ENCODE measurements at regions not wholly inside any gene's neighbourhood (a gene's known extent, or its start where the extent isn't known, plus 50 kb on each side); places are given as distances from the start of the nearest gene placed in this dataset.
"Not testable (repeated sequence)": the region's sequence is repeated elsewhere in the genome, so short reads cannot be mapped to it uniquely, and the experiment has no call there.

DNA sequence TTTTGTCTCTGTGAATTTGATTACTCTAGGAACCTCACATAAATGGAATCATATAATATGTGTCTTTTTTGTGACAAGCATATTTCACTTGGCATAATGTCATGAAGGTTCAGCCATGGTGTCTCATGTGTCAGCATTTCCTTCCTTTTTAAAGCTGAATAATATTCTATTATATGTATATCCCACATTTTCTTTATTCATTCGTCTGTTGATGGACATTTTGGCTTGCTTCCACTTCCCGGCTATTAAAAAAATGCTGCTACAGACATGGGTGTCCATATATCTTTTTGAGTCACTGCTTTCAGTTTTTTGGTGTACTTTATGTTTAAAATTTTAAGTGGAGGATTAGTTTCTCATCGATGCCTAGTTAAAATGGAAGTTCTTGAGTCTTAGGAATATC is 59.8 kb upstream of the C5orf63 start:
- DNase-seq (ENCODE audit: low spot score): no peak

- DNase-seq (ENCODE audit: low spot score): no peak
Observed at GRCh38 chr5:127136908-127137307, 63.6 kb upstream of the C5orf63 start.

- DNase-seq (ENCODE audit: low spot score): no peak
Observed at GRCh38 chr5:127143722-127144121, 70.4 kb upstream of the C5orf63 start.

- no peak for DNase-seq (ENCODE audit: low spot score)
Observed at GRCh38 chr5:127153031-127153430, 79.7 kb upstream of the C5orf63 start.

DNA sequence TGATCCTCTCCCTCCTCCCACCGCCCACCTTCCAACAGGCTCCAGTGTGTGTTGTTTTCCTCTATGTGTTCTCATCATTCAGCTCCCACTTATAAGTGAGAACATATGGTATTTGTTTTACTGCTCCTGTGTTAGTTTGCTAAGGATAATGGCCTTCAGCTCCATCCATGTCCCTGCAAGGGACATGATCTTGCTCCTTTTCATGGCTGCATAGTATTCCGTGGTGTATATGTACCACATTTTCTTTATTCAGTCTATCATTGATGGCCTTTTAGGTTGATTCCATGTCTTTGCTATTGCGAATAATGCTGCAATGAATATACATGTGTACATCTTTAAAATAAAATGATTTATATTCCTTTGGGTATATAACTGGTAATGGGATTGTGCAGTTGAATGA is 80.2 kb upstream of the C5orf63 start:
- DNase-seq (ENCODE audit: low spot score): no peak

- DNase-seq (ENCODE audit: low spot score): no peak
Observed at GRCh38 chr5:127163750-127164149, 90.4 kb upstream of the C5orf63 start.

- no peak for DNase-seq (ENCODE audit: low spot score)
Observed at GRCh38 chr5:127170918-127171600, 97.8 kb upstream of the C5orf63 start.

- DNase-seq (ENCODE audit: low spot score): no peak
Observed at GRCh38 chr5:127176769-127177168, 103.5 kb upstream of the C5orf63 start.

DNA sequence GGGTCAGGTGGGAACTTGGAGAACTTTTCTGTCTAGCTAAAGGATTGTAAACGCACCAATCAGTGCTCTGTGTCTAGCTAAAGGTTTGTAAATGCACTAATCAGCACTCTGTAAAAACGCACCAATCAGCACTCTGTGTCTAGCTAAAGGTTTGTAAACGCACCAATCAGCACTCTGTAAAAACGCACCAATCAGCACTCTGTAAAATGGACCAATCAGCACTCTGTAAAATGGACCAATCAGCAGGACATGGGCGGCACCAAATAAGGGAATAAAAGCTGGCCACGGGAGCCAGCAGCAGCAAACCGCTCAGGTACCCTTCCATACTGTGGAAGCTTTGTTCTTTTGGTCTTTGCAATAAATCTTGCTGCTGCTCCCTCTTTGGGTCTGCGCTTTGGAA is 108.0 kb upstream of the MEGF10 start:
- DNase-seq (ENCODE audit: low spot score): not testable (repeated sequence)

DNA sequence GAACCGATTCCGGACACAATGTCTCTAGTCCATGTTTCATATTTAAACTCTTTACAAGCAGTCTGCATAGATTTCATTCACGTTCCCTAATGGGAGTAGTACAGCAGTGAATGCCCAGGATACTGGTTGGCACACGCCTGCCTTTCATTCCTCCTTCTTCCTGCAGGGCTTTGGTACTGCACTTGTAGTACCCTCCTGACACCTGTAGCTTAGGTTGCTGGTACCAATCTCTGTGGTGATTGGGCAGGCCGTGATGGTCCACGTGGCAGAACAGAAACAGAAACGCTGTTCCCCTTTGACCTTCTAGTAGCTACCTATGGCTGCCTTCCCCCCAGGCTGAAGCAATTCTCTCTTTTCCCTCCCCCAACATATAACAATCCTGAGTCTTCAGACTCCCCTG is 107.3 kb upstream of the MEGF10 start:
- DNase-seq (ENCODE audit: low spot score): no peak

DNA sequence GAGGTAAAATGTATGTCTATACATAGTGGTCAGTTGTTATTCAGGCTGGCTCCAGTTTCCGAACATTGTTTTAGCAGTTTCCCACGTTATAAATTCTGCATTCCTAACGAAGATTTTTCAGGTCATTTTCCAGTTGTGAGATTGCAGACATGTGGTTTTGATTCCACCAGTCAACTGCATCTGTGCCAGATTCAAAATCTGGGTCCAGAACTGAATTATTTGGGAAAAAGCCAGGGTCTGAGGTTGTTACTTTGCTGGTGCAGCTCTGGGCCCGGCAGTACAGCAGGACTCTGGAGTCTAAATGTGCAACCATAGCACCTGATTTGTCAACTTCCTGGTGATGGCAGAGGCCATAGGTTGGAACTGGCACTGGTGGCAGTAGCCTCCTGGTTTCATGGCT is 105.7 kb upstream of the MEGF10 start:
- DNase-seq (ENCODE audit: low spot score): no peak

DNA sequence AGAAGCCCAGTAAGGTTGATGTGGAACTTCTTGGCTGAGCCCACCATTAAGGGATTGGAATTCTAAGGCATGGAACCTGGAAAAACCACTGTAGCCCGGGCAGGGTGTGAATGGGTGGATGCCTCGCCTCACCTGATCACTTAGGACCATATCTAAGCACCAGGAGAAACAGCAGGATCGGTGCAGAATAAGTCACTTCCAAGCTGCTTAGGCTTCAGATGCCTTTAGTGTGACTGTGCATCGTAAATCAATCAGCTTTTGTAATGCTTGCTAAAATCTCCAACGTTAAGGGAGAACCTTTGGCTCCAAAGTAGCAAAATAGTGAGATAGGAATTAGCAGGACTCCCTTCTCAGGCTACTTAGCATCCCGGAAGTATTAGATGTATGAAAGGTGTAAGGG is 103.9 kb upstream of the MEGF10 start:
- no peak for DNase-seq (ENCODE audit: low spot score)

GRCh38 chr5:127187706-127188105 is 102.9 kb upstream of the MEGF10 start:
- DNase-seq (ENCODE audit: low spot score): no peak

DNA sequence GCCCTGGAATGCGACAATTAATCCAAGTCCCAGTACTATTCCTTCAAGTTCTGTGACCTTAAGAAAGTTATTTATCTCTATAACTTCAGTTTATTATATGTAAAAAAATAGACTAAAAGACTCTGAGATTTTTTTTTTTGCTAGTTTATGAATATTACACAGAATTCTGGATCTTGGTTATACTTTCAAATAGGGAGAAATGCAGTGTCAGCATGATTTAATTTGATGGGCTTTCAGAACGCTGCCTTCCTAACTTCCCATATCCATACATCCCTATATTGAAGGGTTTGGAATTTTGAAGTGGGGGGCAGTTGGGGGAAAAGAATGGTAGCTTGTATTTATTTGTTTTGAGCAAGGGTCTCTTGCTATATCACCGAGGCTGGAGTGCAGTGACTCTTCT is 98.4 kb upstream of the MEGF10 start:
- no peak for DNase-seq (ENCODE audit: low spot score)

DNA sequence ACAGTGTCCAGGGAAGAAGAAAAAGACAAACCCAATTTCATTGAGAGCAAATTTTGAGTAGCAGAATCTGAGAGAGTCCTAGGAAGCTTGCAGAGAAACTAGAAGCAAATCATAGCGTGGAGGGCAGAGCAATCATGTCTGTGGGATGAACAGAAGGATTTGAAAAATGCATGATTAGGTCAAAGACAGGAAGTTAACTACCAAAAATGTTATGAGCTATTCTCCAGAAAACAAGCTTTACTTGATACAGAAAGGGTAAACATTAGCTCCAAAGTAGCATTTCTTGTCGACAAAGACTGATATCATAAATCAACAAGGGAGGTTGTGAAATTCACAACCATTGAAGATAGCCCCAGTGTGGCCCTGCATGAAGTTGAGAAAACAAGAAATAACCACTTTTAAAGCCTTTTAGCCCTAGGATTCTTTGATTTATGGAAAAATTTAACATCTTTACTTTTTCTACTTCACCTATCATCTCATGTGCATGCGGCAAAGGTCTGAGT is 97.7 kb upstream of the MEGF10 start:
- DNase-seq (ENCODE audit: low spot score): no peak

GRCh38 chr5:127196042-127196441 is 94.6 kb upstream of the MEGF10 start:
- no peak for DNase-seq (ENCODE audit: low spot score)

DNA sequence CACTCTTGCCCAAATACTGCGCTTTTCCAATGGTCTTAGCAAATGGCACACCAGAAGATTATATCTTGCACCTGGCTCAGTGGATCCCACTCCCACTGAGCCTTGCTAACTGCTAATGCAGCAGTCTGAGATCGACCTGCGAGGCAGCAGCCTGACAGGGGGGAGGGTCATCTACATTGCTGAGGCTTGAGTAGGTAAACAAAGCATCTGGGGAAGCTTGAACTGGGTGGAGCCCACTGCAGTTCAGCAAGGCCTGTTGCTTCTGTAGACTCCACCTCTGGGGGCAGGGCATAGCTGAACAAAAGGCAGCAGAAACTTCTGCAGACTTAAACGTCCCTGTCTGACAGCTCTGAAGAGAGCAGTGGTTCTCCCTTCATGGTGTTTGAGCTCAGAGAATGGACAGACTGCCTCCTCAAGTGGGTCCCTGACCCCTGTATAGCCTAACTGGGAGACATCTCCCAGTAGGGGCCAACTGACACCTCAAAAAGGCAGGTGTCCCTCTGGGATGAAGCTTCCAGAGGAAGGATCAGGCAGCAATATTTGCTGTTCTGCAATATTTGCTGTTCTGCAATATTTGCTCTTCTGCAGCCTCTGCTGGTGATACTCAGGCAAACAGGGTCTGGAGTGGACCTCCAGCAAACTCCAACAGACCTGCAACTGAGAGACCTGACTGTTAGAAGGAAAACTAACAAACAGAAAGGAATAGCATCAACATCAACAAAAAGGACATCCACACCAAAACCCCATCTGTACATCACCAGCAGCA is 93.0 kb upstream of the MEGF10 start:
- not testable (repeated sequence) for DNase-seq (ENCODE audit: low spot score)

DNA sequence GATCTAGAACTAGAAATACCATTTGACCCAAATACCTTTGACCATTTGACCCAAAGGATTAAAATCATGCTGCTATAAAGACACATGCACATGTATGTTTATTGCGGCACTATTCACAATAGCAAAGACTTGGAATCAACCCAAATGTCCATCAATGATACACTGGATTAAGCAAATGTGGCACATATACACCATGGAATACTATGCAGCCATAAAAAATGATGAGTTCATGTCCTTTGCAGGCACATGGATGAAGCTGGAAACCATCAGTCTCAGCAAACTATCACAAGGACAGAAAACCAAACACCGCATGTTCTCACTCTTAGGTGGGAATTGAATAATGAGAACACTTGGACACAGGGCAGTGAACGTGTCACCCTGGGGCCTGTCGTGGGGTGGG is 87.9 kb upstream of the MEGF10 start:
- DNase-seq (ENCODE audit: low spot score): not testable (repeated sequence)

GRCh38 chr5:127203818-127204217 is 86.8 kb upstream of the MEGF10 start:
- DNase-seq (ENCODE audit: low spot score): no peak

DNA sequence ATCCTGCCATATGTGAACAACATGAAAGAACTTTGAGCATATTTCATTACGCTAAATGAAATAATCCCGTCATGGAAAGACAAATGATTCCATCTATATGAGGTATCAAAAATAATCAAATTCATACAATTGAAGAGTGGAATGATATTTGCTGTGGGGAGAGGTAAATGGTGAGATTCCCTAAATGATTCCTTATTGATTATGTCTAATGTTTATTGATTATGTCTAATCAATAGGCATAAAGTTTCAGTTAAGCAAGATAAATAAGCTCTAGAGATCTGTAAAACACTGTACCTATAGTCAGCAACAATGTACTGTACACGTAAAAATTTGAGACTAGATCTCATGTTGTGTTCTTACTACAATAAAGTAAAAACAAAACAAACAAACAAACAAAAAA is 85.4 kb upstream of the MEGF10 start:
- no peak for DNase-seq (ENCODE audit: low spot score)

- DNase-seq (ENCODE audit: low spot score): no peak
Observed at GRCh38 chr5:127206320-127207113, 84.1 kb upstream of the MEGF10 start.

GRCh38 chr5:127210042-127210441 is 80.6 kb upstream of the MEGF10 start:
- no peak for DNase-seq (ENCODE audit: low spot score)

DNA sequence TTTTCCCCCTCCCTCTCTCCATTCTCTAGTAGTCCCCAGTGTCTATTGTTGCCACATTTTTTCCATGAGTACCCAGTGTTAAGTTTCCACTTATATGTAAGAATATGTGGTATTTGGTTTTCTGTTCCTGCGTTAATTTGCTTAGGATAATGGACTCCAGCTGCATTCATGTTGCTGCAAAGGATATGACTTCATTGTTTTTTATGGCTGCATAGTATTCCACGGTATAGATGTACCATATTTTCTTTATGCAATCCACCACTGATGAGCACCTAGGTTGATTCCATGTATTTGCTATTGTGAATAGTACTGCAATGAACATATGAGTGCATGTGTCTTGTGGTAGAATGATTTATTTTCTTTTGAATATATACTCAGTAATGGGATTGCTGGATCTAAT is 77.4 kb upstream of the MEGF10 start:
- DNase-seq (ENCODE audit: low spot score): no peak

All from ecto neural progenitor cell (in vitro differentiated cells).